GM21381 (cell line): ENCODE measurements at regions not wholly inside any gene's neighbourhood (a gene's known extent, or its start where the extent isn't known, plus 50 kb on each side); places are given as distances from the start of the nearest gene placed in this dataset.
"Not testable (repeated sequence)": the region's sequence is repeated elsewhere in the genome, so short reads cannot be mapped to it uniquely, and the experiment has no call there.

Experiments
- ATAC-seq: cut with Tn5 transposase; IDR thresholded peaks from one replicate; pipeline ENCODE4 v1.9.1; 2021; ENCODE audit warnings: mild to moderate bottlenecking, moderate library complexity; ENCODE audit not compliant: unreplicated experiment

DNA sequence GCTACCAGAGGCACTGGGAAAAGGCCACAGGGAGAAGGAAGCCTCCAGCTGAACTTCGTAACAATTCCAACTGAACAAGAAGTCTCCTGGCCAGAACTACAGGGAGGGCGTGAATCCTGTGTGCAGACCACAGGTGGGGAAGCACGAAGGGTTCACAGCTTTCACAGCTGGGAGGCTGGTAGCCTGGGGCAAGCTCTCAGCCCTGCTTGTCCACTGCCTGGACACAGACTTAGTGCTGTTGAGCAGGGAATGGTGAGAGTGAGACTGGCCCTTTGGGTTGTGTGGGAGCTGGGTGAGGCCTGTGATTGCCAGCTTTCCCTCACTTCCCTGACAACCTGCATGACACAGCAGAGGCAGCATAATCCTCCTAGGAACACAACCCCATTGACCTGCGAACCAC, 52.1 kb upstream of the TMEM45B start:
- ATAC-seq = not testable (repeated sequence)

DNA sequence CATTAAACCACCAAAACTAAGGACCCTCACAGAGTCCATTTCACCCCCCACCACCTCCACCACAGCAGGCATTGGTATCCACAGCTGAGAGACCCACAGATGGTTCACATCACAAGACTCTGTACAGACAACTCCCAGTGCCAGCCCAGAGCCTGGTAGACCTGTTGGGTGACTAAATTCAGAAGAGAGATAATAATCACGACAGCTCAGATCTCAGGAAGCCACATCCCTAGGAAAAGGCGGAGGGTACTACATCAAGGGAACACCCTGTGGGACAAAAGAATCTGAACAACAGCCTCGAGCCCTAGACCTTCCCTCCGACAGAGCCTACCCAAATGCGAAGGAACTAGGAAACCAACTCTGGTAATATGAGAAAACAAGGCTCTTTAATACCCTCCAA, 51.4 kb upstream of the TMEM45B start:
- ATAC-seq = not testable (repeated sequence)
